ENCODE measurements at regions not wholly inside any gene's neighbourhood (a gene's known extent, or its start where the extent isn't known, plus 50 kb on each side); places are given as distances from the start of the nearest gene placed in this dataset.

- DNase-seq (ENCODE audit: low spot score): no peak
- no peak overlapping the region for H3K27ac Mint-ChIP-seq (ENCODE audit: unreplicated experiment)
- TF ChIP-seq CTCF (IDR thresholded peaks at IDR 0.05; ENCODE audit: unreplicated experiment): no peak
- no peaks in the 10 kb centered on the region for H3K36me3 Mint-ChIP-seq (ENCODE audit: low read depth, unreplicated experiment)
- no peaks in the 10 kb centered on the region for H3K4me1 Mint-ChIP-seq (ENCODE audit: unreplicated experiment)
- H3K4me3 Mint-ChIP-seq (ENCODE audit: unreplicated experiment): no peak overlapping the region
- no peaks in the 10 kb centered on the region for H3K9me3 Mint-ChIP-seq (ENCODE audit: unreplicated experiment)
- H3K27me3 Mint-ChIP-seq (ENCODE audit: unreplicated experiment): no peaks in the 10 kb centered on the region
Observed at GRCh38 chr1:59105548-59106507, 191.1 kb upstream of the FGGY start.

GRCh38 chr1:59107516-59107915 lies 189.4 kb upstream of the FGGY start:
- H3K9me3 Mint-ChIP-seq (ENCODE audit: unreplicated experiment): no peaks in the 10 kb centered on the region
- no peaks in the 10 kb centered on the region for H3K4me1 Mint-ChIP-seq (ENCODE audit: unreplicated experiment)
- DNase-seq (ENCODE audit: low spot score): no peak
- H3K27ac Mint-ChIP-seq (ENCODE audit: unreplicated experiment): no peak overlapping the region
- no peak for TF ChIP-seq CTCF (IDR thresholded peaks at IDR 0.05; ENCODE audit: unreplicated experiment)
- H3K4me3 Mint-ChIP-seq (ENCODE audit: unreplicated experiment): no peak overlapping the region
- no peaks in the 10 kb centered on the region for H3K27me3 Mint-ChIP-seq (ENCODE audit: unreplicated experiment)
- H3K36me3 Mint-ChIP-seq (ENCODE audit: low read depth, unreplicated experiment): no peaks in the 10 kb centered on the region

- Mint-ChIP-seq H3K9me3 (ENCODE audit: unreplicated experiment) (no peaks in the 10 kb centered on the region), H3K27ac (ENCODE audit: unreplicated experiment) (no peak overlapping the region), H3K36me3 (ENCODE audit: low read depth, unreplicated experiment) (no peaks in the 10 kb centered on the region), H3K4me3 (ENCODE audit: unreplicated experiment) (no peak overlapping the region), H3K27me3 (ENCODE audit: unreplicated experiment) (no peaks in the 10 kb centered on the region), H3K4me1 (ENCODE audit: unreplicated experiment) (no peaks in the 10 kb centered on the region)
- no peak for TF ChIP-seq CTCF (IDR thresholded peaks at IDR 0.05; ENCODE audit: unreplicated experiment)
- no peak for DNase-seq (ENCODE audit: low spot score)
Observed at GRCh38 chr1:59107916-59108315, 189.0 kb upstream of the FGGY start.

DNA sequence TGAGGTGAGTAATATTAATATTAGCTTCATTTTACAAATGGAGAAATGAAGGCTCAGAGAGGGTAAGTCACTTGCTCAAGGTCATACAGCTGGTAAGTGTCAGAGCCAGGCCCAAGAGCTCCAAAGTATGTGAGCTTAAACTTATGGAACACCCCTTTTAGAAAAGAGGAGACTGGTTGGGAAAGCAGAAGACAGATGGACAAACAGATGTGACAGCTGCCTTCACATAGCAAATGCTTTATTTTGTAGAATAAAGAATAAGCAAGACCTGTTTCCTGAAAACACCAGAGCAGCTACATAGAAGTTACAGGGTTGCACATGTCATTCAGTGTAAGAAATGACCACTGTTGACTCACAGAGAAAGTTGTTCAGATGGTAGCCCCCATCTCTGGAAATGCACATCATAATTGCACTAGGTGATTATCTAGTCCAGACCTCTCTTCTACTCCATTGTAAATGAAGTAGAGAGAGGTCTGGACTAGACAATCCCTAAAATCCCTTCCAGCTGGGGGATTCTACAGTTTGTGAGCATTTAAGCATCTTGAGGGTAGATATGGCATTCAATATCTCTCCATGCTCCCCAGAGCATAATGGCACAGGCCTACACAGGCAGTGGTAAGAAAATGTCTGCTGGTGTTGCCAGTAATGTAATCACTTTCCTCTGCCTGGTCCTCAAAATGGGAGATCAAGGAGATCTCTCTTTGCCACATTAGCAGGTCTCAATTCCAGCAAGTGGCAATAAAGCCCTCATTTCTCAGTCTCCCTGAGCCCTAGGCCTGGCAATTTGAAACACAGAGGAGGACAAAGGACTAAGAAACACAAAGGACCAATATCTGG lies 188.2 kb upstream of the FGGY start:
- Mint-ChIP-seq H3K4me1 (ENCODE audit: unreplicated experiment) (no peaks in the 10 kb centered on the region), H3K36me3 (ENCODE audit: low read depth, unreplicated experiment) (no peaks in the 10 kb centered on the region), H3K27me3 (ENCODE audit: unreplicated experiment) (no peaks in the 10 kb centered on the region), H3K4me3 (ENCODE audit: unreplicated experiment) (no peak overlapping the region), H3K27ac (ENCODE audit: unreplicated experiment) (no peak overlapping the region), H3K9me3 (ENCODE audit: unreplicated experiment) (no peaks in the 10 kb centered on the region)
- no peak for DNase-seq (ENCODE audit: low spot score)
- no peak for TF ChIP-seq CTCF (IDR thresholded peaks at IDR 0.05; ENCODE audit: unreplicated experiment)

All from endothelial cell (in vitro differentiated cells).